ENCODE measurements at regions not wholly inside any gene's neighbourhood (a gene's known extent, or its start where the extent isn't known, plus 50 kb on each side); places are given as distances from the start of the nearest gene placed in this dataset.

DNA sequence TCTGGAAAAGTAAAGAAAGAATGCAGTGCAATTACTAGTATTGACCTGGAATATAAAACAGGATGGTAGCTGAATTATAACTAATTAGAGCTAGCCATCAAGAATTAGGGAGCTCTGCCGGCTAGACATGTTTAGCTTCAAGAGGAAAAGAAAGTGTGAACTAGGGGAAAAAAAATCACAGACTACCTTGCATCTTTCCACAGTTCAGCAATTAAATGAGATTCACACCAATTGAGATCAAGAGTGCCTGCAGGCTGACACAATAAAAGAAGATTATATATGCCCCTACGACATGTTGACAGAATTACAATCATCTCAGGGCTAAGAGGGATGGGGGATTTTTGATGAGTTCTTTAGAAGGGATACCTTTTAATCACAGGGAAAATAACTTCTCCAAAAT, 303.3 kb upstream of the CELF2 start:
- in situ Hi-C loops (cut with MboI; ENCODE audit: low sequenced_read_pairs) = no loop called here
- no TSS peak for BruUV-seq (replicated peaks)
- TF ChIP-seq, protein P1, sequence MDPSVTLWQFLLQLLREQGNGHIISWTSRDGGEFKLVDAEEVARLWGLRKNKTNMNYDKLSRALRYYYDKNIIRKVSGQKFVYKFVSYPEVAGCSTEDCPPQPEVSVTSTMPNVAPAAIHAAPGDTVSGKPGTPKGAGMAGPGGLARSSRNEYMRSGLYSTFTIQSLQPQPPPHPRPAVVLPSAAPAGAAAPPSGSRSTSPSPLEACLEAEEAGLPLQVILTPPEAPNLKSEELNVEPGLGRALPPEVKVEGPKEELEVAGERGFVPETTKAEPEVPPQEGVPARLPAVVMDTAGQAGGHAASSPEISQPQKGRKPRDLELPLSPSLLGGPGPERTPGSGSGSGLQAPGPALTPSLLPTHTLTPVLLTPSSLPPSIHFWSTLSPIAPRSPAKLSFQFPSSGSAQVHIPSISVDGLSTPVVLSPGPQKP (IDR thresholded peaks at IDR 0.05; ENCODE audit: borderline replicate concordance, low read depth, low read length) = no peak
- no peak for TF ChIP-seq CHD1 (IDR thresholded peaks at IDR 0.05; ENCODE audit: low read depth, low read length)
- TF ChIP-seq RCOR1 (IDR thresholded peaks at IDR 0.05; ENCODE audit: insufficient replicate concordance, low read length) = no peak
- no peak for TF ChIP-seq MAFK (IDR thresholded peaks at IDR 0.05; ENCODE audit: low read depth, low read length)
- no peak for TF ChIP-seq RAD21 (IDR thresholded peaks at IDR 0.05; ENCODE audit: low read length)
- TF ChIP-seq FOS (IDR thresholded peaks at IDR 0.05; ENCODE audit: low read depth, low read length) = no peak
- TF ChIP-seq NFE2L2 (IDR thresholded peaks at IDR 0.05; ENCODE audit: low read depth, low read length) = no peak
- TF ChIP-seq, protein P2, sequence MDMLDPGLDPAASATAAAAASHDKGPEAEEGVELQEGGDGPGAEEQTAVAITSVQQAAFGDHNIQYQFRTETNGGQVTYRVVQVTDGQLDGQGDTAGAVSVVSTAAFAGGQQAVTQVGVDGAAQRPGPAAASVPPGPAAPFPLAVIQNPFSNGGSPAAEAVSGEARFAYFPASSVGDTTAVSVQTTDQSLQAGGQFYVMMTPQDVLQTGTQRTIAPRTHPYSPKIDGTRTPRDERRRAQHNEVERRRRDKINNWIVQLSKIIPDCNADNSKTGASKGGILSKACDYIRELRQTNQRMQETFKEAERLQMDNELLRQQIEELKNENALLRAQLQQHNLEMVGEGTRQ (IDR thresholded peaks at IDR 0.05; ENCODE audit: low read depth, low read length) = no peak
- TF ChIP-seq MXI1 (IDR thresholded peaks at IDR 0.05; ENCODE audit: borderline replicate concordance, low read depth, low read length) = no peak
- no peak for TF ChIP-seq CEBPB (IDR thresholded peaks at IDR 0.05; ENCODE audit: low read depth, low read length)
- no peak for TF ChIP-seq SMC3 (IDR thresholded peaks at IDR 0.05; ENCODE audit: low read depth, low read length)
- TF ChIP-seq POLR2A (IDR thresholded peaks at IDR 0.05; ENCODE audit: low read depth, low read length) = no peak
- no peak for TF ChIP-seq MAZ (IDR thresholded peaks at IDR 0.05; ENCODE audit: borderline replicate concordance, low read depth, low read length)
- TF ChIP-seq CTCF (conservative IDR thresholded peaks at IDR 0.05; ENCODE audit: low read depth, low read length) = no peak
- no peak for TF ChIP-seq BHLHE40 (IDR thresholded peaks at IDR 0.05; ENCODE audit: low read depth, low read length)
- no peak for TF ChIP-seq RFX5 (IDR thresholded peaks at IDR 0.05; ENCODE audit: low read depth, low read length)

More for the DNA sequence above, 303.3 kb upstream of the CELF2 start:
- DNase-seq (no peak), ATAC-seq (ENCODE audit: low read depth) (no peak)
- H3K36me3 ChIP-seq (ENCODE audit: control insufficient read depth, insufficient read depth, low read length) = no peaks in the 10 kb centered on the region
- ChIA-PET CTCF (interaction anchor here (0.6 kb wide), 1 partner anchor 921 kb away, joined by 6 read pairs; no protein-coding TSS in a partner anchor), POLR2A (ENCODE audit: unreplicated experiment) (no interaction called here)
- H2AK9ac ChIP-seq (replicated peaks; ENCODE audit: low read depth, low read length, poor library complexity) = no peak overlapping the region
- no peak overlapping the region for H3K4ac ChIP-seq (ENCODE audit: low read depth, low read length)
- H3K9ac ChIP-seq (ENCODE audit: low read depth, low read length) = no peak overlapping the region
- H3K23ac ChIP-seq (ENCODE audit: low read depth, low read length) = no peak overlapping the region
- H2BK5ac ChIP-seq (ENCODE audit: low read depth, low read length, poor library complexity, severe bottlenecking) = no peak overlapping the region
- H4K8ac ChIP-seq (ENCODE audit: low read depth in 2 of 2, low read length in 2 of 2) = no peak overlapping the region
- WGBS, 2 experiments (ENCODE audit: extremely low coverage in 2 of 2, insufficient read length in 1 of 2) = no CpG with 5 or more reads among the region's 2 CpGs
- no peaks in the 10 kb centered on the region for H3K9me1 ChIP-seq (ENCODE audit: insufficient read depth, low read length)
- H2BK120ac ChIP-seq (ENCODE audit: low read depth, low read length) = no peak overlapping the region
- H2BK15ac ChIP-seq (ENCODE audit: low read depth, low read length) = no peak overlapping the region
- H3K4me3 ChIP-seq (ENCODE audit: insufficient read depth, low read depth, low read length) = no peak overlapping the region
- H3K9me3 ChIP-seq (ENCODE audit: control insufficient read depth, insufficient read depth, low read length) = no peaks in the 10 kb centered on the region
- H3K27ac ChIP-seq (ENCODE audit: insufficient read depth, low read length) = no peak overlapping the region
- H4K91ac ChIP-seq (ENCODE audit: insufficient read depth, low read depth, low read length) = no peak overlapping the region
- H3K4me2 ChIP-seq (ENCODE audit: low read depth, low read length) = no peak overlapping the region
- H4K20me1 ChIP-seq (ENCODE audit: insufficient read depth, low read length) = no peaks in the 10 kb centered on the region
- H3K4me1 ChIP-seq (ENCODE audit: control insufficient read depth, insufficient read depth, low read length) = no peaks in the 10 kb centered on the region
- H3K27me3 ChIP-seq (ENCODE audit: control insufficient read depth, insufficient read depth, low read length) = no peaks in the 10 kb centered on the region
- H3K14ac ChIP-seq (replicated peaks; ENCODE audit: low read depth, low read length) = no peak overlapping the region
- dilution Hi-C loops (cut with HindIII; ENCODE audit: low sequenced_read_pairs, unreplicated experiment) = no loop called here
- H3K79me1 ChIP-seq (ENCODE audit: low read depth in 1 of 2, low read length in 2 of 2) = no peaks in the 10 kb centered on the region
- no peak overlapping the region for H2AFZ ChIP-seq (replicated peaks; ENCODE audit: low read length, poor library complexity)
- H2AK5ac ChIP-seq (ENCODE audit: low read depth, low read length) = no peak overlapping the region
- H2BK20ac ChIP-seq (ENCODE audit: low read depth, low read length) = no peak overlapping the region
- H4K5ac ChIP-seq (ENCODE audit: low read depth, low read length) = no peak overlapping the region
- intact Hi-C loops (cut with micrococcal nuclease) = no loop called here
- H3K56ac ChIP-seq (ENCODE audit: extremely low read depth, insufficient read depth, low read length) = no peak overlapping the region
- H3K18ac ChIP-seq (ENCODE audit: low read depth, low read length) = no peak overlapping the region

All from IMR-90 (cell line).